HL-60 (cell line): ENCODE measurements at regions not wholly inside any gene's neighbourhood (a gene's known extent, or its start where the extent isn't known, plus 50 kb on each side); places are given as distances from the start of the nearest gene placed in this dataset.

Experiments
- GABPA ChIP-seq: IDR thresholded peaks from 2 replicates; pipeline ENCODE4 v1.6.1; 2012; ENCODE audit warnings: low read depth
- POLR2AphosphoS5 ChIP-seq: IDR thresholded peaks from 2 replicates; pipeline ENCODE4 v1.6.1; 2012; ENCODE audit warnings: low read depth
- TF ChIP-seq, protein P1 (sequence below): IDR thresholded peaks from one replicate; pipeline ENCODE4 v1.5.1; 2011; ENCODE audit warnings: low read length, control low read depth, inconsistent platforms; ENCODE audit not compliant: insufficient read depth
- TF ChIP-seq, protein P2 (sequence below): IDR thresholded peaks from 2 replicates; pipeline ENCODE4 v1.6.1; 2012; ENCODE audit warnings: low read depth; ENCODE audit not compliant: insufficient replicate concordance

DNA sequence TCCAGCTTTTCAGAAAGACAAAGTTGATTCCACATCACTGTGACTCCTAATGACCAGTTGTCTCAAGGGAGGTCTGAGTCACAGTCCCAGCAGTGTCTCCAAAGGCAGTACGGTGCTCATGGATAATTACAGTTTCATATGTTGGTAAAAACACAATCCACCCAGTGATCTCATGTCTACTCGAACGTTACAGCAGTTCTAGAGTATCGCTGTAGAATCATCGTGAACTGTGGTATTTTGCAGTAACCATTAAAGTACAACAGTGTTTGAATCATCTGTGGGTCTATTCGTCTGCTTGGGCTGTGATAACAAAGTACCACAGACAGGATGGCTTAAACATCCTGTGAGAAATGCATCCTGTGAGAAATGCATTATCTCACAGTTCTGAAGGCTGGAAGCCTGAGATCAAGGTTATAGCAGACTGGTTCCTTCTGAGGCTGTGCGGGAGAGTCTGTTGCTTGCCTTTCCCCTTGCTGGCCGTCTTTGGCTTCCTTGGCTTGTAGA lies 121.1 kb upstream of the SORBS2 start:
- TF ChIP-seq, protein P1, sequence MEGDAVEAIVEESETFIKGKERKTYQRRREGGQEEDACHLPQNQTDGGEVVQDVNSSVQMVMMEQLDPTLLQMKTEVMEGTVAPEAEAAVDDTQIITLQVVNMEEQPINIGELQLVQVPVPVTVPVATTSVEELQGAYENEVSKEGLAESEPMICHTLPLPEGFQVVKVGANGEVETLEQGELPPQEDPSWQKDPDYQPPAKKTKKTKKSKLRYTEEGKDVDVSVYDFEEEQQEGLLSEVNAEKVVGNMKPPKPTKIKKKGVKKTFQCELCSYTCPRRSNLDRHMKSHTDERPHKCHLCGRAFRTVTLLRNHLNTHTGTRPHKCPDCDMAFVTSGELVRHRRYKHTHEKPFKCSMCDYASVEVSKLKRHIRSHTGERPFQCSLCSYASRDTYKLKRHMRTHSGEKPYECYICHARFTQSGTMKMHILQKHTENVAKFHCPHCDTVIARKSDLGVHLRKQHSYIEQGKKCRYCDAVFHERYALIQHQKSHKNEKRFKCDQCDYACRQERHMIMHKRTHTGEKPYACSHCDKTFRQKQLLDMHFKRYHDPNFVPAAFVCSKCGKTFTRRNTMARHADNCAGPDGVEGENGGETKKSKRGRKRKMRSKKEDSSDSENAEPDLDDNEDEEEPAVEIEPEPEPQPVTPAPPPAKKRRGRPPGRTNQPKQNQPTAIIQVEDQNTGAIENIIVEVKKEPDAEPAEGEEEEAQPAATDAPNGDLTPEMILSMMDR, result no peak
- TF ChIP-seq, protein P2, sequence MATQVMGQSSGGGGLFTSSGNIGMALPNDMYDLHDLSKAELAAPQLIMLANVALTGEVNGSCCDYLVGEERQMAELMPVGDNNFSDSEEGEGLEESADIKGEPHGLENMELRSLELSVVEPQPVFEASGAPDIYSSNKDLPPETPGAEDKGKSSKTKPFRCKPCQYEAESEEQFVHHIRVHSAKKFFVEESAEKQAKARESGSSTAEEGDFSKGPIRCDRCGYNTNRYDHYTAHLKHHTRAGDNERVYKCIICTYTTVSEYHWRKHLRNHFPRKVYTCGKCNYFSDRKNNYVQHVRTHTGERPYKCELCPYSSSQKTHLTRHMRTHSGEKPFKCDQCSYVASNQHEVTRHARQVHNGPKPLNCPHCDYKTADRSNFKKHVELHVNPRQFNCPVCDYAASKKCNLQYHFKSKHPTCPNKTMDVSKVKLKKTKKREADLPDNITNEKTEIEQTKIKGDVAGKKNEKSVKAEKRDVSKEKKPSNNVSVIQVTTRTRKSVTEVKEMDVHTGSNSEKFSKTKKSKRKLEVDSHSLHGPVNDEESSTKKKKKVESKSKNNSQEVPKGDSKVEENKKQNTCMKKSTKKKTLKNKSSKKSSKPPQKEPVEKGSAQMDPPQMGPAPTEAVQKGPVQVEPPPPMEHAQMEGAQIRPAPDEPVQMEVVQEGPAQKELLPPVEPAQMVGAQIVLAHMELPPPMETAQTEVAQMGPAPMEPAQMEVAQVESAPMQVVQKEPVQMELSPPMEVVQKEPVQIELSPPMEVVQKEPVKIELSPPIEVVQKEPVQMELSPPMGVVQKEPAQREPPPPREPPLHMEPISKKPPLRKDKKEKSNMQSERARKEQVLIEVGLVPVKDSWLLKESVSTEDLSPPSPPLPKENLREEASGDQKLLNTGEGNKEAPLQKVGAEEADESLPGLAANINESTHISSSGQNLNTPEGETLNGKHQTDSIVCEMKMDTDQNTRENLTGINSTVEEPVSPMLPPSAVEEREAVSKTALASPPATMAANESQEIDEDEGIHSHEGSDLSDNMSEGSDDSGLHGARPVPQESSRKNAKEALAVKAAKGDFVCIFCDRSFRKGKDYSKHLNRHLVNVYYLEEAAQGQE, result no peak
- TF ChIP-seq GABPA (no peak), POLR2AphosphoS5 (no peak)
